GM19397 (cell line): ENCODE measurements at regions not wholly inside any gene's neighbourhood (a gene's known extent, or its start where the extent isn't known, plus 50 kb on each side); places are given as distances from the start of the nearest gene placed in this dataset.

Experiments
- ATAC-seq: cut with Tn5 transposase; IDR thresholded peaks from one replicate; pipeline ENCODE4 v1.9.1; 2021; ENCODE audit warnings: mild to moderate bottlenecking, moderate library complexity; ENCODE audit not compliant: unreplicated experiment

DNA sequence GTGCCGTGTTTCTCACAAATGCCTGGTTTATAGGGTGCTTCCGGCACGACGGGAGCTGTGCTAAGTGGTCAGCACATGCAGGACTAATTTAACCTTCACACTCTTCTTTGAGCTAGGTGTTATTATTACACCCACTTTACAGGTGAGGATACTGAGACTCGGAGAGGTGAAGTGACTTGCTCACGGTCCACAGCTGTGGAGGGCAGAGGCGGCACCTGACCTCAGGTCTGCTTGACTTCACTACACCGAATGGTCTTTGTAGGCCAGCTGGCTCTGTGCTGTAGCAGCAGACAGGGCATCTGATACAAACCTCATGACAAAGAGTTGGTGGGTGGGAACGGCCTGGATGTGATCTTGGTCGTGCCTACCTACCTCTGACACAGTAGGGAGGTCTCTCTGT lies 102.0 kb upstream of the BOD1 start:
- no peak for ATAC-seq

DNA sequence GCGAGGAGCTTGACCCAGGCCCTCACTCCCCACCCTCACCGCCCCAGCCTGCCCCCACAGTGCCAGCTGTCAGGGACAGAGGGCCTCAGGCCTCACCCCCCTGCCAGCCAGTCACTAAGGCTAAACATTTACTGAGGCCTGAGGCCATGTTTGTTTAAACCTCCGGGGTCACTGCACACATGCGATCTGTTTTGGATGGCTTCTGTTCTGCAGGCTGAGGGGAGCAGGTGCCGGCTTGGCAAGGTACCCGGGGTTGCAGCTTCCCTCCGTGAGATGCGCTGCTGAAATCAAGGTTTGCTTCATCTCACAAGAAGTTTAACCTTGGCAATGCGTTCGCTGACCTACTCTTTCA lies 103.3 kb upstream of the BOD1 start:
- no peak for ATAC-seq

DNA sequence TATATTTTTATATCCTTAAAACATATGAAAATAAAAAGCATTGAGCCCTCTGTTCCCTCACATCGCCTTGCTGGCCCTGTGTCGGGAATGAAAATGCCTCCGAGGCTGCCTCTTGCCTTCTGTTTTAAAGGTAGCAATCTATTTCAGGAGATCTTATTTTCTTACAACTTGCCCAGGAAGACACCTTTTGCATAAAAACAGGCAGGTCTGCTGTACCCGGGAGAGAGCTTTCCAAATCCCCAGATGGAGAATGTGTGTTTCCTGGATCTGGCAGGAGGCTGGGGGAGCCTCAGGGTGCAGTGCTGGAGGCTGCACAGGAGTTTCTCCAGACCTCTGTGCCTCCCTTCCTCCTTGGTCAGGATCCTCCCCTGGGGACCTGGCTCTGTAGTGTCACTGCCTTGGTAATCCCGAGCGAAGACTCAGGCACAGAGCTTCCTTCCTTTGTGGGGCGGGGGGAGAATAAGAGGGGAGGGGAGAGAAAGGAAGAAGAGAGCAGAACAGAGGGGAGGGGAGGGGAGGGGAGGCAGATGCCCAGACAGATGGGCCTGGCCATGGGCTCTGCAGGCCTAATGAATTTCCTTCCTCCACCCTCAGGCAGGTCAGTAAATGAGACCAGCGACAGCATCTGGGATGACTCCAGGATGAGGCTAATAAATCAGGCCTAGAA lies 104.0 kb upstream of the BOD1 start:
- ATAC-seq: no peak

DNA sequence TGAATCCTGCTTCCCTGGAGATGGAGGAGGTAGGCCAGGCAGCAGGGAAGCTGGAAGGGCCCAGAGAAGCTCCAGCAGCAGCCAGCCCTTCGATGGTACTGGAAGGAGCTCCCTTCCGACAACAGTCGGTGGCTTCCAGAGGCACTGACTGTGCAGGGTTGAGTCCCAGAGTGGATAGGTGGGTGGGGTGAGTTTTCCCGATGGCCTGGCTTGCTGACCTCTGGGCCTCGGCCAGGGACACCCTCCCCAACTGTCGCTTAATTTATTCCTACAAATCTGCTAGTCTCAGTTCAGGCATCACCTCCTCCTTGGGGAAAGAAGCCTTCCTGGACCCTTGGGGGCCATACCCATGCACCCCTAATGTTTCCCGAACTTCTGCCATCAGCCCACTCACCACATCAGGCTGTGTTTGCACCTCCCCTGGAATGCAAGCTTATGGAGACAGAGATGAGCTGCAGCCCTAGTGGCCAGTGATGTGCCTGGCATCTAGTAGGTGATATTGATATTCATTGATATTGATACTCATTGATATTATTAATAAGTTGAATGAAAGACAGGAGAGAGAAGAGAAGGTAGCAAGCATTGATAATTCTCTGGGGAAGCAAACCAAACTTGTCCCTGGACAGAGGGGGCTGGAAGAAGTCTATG lies 104.6 kb upstream of the BOD1 start:
- ATAC-seq: no peak

DNA sequence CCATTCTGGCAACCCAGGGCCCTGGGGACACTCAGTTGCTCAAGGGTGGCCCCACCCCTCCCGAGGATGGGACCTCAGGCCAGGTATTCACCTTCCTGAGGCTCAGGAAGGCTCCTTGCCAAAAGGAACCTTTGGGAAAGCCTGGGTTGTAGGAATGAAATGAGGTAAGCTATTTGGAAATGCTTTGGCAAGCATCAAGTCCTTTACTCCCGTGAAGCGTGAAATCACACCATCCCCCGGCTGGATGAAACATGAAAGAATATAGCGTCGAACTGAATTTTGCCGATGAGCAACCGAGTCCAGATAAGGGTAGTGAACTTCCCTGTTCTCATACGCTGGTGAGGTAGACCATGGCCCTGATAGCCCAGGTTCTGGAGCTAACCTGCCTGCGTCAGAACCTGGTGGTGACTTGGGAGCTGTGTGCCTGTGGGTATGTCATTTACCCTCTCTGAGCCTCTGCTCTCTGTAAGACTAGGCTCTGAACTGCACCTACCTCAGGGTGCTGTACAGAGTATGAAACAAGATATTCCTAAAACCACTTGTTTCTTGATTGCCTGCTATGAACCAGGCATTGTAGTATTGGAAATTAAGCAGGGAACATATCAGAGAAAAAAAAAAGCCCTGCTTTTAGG lies 105.3 kb upstream of the BOD1 start:
- no peak for ATAC-seq

DNA sequence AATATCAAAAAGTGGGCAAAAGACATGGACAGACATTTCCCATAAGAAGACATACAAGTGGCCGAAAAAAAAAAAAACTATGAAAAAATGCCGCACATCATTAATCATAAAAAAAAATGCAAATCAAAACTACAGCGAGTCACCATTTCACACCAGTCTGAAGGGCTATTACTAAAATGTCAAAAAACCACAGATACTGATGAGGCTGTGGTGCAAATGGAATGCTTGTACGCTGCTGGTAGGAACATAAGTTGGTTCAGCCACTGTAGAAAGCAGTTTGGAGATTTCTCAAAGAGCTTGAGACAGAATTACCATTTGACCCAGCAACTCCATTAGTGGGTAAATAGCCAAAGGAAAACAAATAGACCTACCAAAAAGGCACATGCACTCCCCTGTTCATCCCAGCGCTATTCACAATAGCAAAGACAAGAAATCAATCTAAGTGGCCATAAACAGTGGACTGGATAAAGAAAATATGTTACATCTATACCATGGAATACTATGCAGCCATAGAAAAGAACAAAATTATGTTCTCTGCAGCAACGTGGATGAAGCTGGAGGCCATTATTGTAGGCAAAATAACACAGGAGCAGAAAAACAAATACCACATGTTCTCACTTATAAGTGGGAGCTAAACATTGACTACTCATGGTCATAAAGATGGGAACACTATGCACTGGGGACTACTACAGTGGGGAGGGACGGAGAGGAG lies 110.6 kb upstream of the BOD1 start:
- no peak for ATAC-seq

DNA sequence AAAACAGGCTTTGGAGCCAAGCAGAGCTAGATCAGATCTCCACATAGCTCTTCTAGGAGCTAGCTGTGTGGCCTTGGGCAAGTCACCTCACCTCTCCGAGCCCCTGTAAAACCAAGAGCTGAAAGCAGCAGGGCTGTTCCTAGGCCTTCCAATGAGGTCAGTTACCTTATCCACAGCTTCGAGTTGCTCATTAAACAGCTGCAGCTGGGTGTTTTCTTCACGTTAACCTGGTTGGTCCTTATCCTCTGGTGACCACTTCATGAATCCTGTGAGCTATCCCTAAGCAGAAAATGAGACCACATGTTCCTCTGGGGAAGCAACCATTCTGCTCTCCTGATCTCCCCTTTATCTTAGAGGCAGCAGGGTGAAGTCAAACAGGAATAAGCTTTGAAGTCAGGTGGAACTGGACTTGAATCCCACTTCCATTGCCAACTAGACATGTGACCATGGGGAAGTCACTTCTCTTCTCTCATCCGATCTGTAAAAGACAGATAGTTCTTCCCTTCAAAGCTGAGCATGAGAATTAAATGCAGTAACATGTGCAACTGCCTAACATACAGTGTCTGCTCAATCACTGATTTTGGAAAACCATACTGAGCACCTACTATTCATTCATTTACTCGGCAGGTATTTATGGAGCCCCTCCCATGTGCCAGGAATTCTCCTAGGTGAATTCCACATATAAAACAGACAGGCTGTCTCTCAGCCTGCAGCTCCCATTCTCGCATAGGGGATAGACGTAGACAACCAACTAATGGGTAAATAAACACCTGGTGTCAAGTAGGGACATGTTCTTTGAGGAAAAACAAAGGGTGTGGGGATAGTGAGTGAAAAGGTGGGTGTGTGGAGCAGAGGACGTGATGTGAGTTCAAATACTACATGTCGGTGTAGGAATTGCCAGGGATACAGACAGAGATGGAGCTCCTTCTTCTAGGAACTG lies 111.7 kb upstream of the BOD1 start:
- ATAC-seq: no peak

DNA sequence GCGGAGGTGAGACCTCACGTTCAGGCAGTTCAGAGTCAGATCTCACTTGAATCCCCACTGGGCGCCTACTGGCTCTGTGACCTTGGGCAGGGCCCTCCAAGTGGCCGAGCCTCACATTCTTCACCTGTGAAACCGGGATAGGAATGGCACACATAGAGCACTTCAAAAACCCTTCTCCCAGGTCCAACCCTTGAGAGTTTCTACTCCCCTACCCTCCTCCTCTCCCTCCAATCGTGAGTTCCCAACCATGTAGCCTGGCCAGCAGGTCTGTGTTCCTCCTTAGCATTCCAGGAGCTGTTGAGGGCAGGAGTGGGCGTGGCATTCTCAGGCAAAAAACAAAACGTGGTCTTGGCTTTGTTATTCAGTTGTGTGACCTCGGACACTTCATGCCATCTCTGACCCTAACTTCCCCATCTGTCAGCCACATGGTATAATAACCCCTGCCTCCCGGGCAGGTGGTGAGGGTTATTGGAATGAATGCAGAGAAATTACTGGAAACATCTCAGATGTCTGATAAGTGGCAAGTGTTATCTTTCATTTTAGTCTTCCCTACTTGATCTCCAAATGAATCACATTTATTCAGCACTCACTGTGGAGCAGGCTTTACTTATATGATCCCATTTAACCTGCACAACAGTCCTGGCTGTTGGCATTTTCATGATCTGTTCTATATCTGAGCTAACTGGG lies 112.8 kb upstream of the BOD1 start:
- no peak for ATAC-seq

DNA sequence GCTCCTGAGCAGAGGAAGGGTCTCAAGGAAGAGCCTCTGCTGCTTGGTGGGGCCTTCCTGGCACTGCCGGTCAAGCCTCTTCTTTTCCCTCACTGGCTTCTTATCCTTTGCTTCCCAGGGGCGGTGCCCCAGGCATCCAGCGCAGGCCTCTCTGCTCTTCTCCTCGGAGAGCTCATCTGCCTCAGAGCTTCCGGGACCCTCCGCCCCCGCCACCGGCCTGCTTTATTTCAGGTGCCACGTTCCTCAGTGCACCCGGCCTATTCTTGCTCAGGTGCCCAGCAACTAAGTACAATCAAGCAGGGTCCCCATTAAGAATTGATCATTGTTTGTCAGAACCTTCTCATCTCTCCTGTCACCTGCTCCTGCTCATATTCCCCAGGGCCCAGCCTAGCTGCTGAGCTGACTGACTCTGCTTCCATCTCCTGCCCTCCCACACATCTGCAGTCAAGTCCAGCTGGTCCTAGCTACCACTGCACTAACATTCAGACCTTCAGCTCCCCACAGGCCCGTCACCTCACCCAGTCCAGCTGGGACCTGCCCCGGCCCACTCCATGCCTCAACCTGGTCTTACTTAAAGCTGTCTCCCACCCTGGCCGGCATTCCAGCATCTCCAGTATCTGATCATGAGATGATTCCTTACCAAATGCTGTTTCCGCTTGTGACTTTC lies 114.3 kb upstream of the BOD1 start:
- ATAC-seq: no peak

DNA sequence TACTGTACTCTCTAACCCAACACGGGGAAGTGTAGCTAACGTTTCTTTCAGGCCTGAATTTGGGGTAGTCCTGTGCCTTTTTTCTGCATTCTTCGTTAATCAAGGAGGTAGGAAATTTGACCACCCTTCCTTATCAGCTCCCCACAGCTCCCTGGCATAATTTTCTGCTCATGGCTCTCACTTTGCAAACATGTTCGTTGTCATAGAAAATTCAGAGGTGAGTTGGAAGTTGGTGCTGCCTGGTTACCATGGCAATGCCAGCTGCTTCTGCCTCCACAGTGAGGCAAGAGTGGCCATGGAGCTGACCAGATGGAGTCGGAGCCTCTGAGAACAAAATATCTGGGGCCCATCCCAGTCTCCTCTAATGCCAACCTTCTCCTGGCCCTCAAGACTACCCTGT lies 116.6 kb upstream of the BOD1 start:
- no peak for ATAC-seq

DNA sequence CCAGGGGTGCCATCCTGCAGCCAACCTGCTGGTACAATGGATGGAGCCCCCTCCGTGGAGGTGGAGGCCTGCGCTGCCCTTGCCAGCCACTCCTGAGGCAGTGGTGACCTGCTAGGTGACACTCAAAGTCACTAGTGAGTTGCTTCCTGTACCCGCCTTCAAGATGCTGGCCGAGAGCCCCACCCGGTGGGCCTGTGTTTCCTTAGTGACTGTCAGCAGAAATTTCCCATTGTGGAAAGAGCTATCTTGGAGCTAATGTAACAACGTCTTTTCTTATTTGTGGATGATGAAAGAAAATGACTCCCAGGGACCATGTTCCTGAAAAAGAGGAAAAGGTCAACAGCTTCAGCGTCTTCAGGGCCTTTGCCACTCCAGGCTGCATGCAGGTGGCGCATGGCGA lies 117.0 kb upstream of the BOD1 start:
- no peak for ATAC-seq

DNA sequence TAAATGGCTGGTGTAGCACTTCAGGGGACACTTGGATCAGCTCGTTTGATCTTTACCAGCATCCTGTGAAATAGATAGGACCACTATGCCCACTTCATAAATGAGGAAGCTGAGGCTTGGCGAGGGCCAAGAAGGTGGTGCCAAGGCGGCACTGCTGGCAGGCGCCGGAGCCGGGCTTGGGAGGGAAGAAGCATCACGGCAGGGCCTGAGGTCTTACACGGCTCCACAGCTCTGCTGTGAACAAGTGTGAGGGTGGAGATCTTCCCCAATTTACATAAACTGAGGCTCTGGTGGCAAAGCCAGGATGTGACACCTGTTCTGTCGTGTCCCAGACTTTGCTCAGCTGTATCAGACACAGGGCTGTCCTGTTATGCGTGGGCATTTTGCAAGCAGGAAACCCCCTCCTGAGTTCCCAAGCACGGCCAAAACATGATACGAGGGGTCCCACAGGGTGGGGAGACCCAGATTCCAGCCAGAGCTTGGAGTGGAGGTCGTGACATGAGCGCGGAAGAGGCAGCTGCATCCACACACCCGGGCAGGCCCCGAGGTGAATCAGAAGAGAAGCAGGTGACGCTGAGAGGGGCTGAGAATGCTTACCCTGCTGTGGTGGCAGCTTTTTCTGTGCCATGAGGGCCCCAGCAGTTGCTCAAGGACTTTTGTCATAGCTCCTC lies 117.5 kb upstream of the BOD1 start:
- peak; percentile 66 for ATAC-seq

DNA sequence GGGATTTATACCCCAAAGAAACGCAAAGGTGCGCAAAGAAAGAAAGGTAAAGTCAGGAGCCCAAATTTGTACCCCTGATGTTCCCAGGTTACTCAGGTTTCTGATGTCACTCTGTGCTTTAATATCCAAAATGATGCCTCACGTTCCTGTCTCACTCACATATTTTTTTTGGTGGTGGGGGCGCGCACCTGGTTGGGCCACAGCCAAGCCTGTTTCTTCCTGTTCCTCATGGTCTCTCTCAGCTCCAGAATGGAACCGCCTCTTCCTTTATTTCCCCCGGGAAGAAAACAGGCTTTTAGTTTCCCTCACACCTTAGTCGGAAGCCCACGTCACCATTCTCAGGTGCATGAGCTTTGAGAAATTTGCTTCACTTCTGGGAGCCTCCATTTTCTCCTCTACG lies 118.3 kb upstream of the BOD1 start:
- ATAC-seq: no peak

DNA sequence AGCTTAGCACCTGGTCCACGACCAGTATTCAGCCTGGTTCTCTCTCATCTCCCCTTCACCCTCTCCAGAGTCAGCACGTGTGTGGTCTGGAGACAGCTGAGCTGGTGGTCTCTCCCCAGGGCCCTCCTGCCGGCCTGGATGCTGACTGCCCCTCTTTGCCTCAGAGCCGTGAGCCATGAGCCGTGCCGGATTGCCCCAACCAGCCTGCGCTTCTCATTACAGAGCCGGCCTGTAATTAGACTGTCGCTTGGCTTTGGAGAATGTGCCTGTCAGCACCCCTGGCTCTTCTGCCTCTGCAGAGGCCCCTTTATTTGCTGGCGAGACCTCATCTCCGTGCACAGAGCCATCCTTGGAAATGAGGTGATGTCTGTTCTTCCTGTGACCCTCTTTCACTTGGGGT lies 118.7 kb upstream of the BOD1 start:
- ATAC-seq: no peak

DNA sequence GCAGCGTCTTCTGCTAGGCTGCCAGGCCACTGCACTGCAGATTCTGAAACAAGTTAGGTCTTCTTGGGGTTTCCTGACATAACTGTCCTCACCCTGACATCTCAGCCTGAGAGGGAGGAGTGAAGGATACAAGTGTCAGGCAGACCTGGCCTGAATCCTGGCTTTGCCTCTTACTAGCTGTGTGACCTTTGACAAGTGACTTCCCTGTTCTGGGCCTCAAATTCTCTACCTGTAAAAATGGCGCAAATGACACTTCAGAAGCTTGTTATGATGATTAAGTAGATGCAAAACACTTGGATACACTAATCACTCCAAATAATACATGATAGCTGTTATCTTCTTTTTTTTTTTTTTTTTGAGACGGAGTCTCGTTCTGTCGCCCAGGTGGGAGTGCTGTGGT lies 119.2 kb upstream of the BOD1 start:
- no peak for ATAC-seq

DNA sequence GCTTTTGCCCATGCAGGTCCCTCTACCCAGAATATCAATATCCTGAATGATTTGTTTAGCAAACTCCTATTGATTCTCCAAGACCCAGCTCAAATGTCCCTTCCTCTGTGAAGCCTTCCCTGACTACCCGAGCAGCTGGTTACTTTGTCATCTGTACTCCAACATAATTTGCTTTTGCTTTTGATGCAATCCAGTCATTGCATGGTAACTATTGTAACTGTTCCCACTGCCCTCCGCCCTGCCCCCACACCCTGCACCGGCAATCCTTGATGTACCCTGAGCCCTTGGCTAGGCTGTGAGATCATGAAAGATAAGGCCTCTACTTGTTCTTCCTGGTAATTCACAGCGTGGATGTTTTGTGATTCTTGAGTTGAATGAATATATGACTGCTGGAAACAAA lies 119.9 kb upstream of the BOD1 start:
- no peak for ATAC-seq

DNA sequence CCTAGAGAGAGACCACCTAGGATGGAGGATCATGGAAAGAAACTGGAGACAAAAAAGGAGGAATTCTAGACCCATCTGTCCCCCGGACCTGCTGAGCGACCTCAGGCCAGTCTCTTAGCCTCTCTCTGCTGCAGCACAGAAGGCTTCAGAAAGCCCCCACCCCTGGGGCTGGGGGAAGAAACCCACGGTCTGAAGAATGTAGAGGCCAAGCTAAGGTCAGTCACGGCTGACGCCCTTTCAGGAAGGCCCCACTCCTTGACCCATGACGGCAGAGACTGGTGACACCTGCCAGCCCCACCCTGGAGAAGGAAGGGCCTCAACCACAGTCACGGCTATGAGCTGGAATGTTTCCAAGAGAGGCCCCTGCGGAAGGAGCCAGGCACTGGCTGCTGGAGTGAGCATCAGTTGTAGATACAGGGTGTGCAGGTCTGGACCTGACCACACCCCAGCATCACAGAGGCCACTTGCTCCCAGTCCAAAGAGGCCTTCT lies 120.5 kb upstream of the BOD1 start:
- ATAC-seq: peak; percentile 71

DNA sequence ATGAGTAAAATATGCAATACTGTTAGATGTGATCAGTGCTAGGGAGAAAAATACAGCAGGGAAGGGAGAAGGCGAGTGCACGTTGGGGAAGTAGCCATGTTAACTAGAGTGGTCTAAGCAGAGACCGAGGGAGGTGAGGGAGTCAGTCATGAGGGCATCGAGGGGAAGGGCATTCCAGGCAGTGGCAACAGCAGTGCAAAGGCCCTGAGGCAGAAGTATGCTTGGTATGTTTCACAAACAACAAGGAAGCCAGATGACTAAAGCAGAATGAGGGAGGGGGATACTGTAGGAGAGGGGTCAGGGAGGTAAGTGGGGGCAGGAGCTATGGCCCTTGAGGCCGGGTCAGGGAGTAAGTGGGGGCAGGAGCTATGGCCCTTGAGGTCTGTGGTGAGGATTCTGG lies 123.3 kb upstream of the BOD1 start:
- ATAC-seq: no peak

DNA sequence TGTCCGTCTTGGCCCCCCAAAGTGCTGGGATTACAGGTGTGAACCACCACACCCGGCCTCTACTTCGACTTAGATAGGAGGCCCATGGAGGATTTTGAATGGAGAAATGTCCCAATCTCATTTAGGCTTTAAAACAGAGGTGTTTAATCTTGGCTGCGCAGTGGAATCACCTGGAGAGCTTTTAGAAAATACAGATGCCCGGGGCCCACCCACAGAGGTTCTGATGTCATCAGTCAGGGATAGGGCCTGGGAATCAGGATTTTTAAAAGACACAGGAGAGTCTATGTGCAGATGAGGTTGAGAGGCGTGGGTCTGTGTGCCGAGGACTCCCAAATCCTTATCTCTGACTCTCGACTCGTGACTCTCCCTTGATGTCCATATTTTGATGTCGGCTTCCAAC lies 124.0 kb upstream of the BOD1 start:
- no peak for ATAC-seq
